Activated naive CD4-positive, alpha-beta T cell treated with anti-CD3 and anti-CD28 coated beads, Interleukin-2, amount 10 ng/mL, durations not matched to agents 7 days and 5 days (primary cell): ENCODE measurements at regions not wholly inside any gene's neighbourhood (a gene's known extent, or its start where the extent isn't known, plus 50 kb on each side); places are given as distances from the start of the nearest gene placed in this dataset.
"Not testable (repeated sequence)": the region's sequence is repeated elsewhere in the genome, so short reads cannot be mapped to it uniquely, and the experiment has no call there.

Source experiments
- CTCF ChIA-PET: fragments of 350-600 bp; sonication (Branson Sonifier 250); formaldehyde crosslinking; loops from one replicate; lab custom pipeline; 2021; ENCODE audit warnings: antibody characterized with exemption; lab: Charles Lee
- DNase-seq: peaks from one replicate; pipeline ENCODE4 v3.0.0-alpha.2; 2020
- H3K27ac Mint-ChIP-seq: one replicate; pipeline ENCODE4 v1.8.0; 2021; ENCODE audit warnings: mild to moderate bottlenecking, moderate library complexity, mixed read lengths
- H3K27me3 Mint-ChIP-seq: one replicate; pipeline ENCODE4 v1.8.0; 2021; ENCODE audit warnings: mild to moderate bottlenecking, mixed read lengths
- H3K36me3 Mint-ChIP-seq: one replicate; pipeline ENCODE4 v1.8.0; 2021; ENCODE audit warnings: mixed read lengths
- H3K4me1 Mint-ChIP-seq: one replicate; pipeline ENCODE4 v1.8.0; 2021; ENCODE audit warnings: mixed read lengths
- H3K4me3 Mint-ChIP-seq: one replicate; pipeline ENCODE4 v1.8.0; 2021; ENCODE audit warnings: mild to moderate bottlenecking, moderate library complexity, mixed read lengths
- H3K9me3 Mint-ChIP-seq: one replicate; pipeline ENCODE4 v1.8.0; 2021; ENCODE audit warnings: mixed read lengths

GRCh38 chrX:33852146-33852545, 280.0 kb downstream of the FAM47A start:
- not testable (repeated sequence) for DNase-seq, H3K27ac Mint-ChIP-seq, H3K4me1 Mint-ChIP-seq, H3K4me3 Mint-ChIP-seq, H3K27me3 Mint-ChIP-seq, H3K36me3 Mint-ChIP-seq, H3K9me3 Mint-ChIP-seq
- CTCF ChIA-PET, result interaction anchor here (0.6 kb wide), 1 partner anchor 738 kb away, joined by 3 read pairs; no protein-coding TSS in a partner anchor

DNA sequence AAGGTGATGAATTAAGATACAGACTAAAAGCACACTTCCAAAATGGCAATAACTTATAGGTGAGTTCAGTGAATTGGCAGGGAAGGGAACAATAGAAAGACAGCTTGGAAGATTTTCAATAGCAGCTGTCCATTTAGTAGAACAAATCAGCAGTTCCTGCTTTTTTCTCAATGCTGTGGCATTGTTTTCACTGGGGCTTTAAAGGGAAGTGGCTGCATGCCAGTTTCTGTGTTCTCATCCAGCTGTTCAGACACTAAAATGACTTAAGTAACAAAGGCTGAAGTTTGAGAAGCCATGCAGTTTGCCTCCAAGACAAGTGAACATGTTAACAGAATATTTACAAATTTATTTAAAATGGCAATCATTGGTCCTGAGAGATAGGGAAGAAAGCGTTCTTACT, 291.9 kb downstream of the FAM47A start:
- CTCF ChIA-PET, result no interaction called here
- DNase-seq, result no peak
- no peaks in the 10 kb centered on the region for H3K27me3 Mint-ChIP-seq
- H3K4me3 Mint-ChIP-seq, result no peak overlapping the region
- no peaks in the 10 kb centered on the region for H3K4me1 Mint-ChIP-seq
- no peak overlapping the region for H3K27ac Mint-ChIP-seq
- H3K9me3 Mint-ChIP-seq, result no peaks in the 10 kb centered on the region
- H3K36me3 Mint-ChIP-seq, result no peaks in the 10 kb centered on the region

DNA sequence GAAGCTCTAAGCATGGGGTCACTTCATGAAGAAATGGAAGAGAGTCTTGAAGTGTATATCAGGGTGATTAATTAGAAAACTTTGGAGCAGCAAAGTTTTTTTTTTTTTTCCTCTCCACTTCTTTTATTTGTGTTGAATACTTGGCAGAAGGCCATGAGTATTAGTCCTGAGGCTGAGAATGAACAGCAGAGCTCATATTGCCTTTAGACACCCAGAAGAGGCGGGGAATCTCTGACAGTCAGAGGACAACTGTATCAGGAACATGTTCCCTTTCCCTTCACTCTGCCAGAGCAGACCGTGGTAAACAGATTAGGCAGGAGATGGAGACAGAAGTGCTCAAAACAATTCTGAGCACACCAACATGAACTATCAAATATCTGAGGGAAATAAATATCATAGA, 300.9 kb downstream of the FAM47A start:
- Mint-ChIP-seq H3K27ac (no peak overlapping the region), H3K4me1 (no peaks in the 10 kb centered on the region), H3K4me3 (no peak overlapping the region), H3K9me3 (peaks cover 5% of the 10 kb centered on the region), H3K27me3 (no peaks in the 10 kb centered on the region), H3K36me3 (no peaks in the 10 kb centered on the region)
- DNase-seq, result no peak
- CTCF ChIA-PET, result no interaction called here

- Mint-ChIP-seq H3K27ac (no peak overlapping the region), H3K9me3 (no peaks in the 10 kb centered on the region), H3K4me3 (no peak overlapping the region), H3K4me1 (no peaks in the 10 kb centered on the region), H3K27me3 (no peaks in the 10 kb centered on the region), H3K36me3 (no peaks in the 10 kb centered on the region)
- CTCF ChIA-PET, result no interaction called here
- no peak for DNase-seq
Observed at GRCh38 chrX:33817266-33817665, 314.8 kb downstream of the FAM47A start.

DNA sequence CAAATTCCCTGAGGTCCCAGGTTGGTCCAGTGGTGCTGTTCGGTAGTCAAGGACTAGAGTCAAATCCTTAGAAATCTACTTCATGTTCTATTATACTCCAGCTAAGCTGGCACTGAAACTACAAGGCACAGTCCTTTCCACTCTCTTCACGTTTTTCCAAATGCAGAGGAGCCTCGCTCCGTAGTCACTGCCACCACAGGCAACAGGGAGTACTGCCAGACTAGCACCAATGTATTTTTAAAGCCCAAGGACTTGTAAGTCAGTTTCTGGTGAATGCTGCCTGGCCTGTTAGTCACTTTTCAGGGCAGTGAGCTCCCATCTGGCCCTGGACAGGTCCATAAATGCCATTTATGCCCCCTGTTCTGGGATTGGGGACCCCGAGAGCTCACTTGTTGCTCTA, 323.5 kb downstream of the FAM47A start:
- H3K4me1 Mint-ChIP-seq, result no peaks in the 10 kb centered on the region
- peaks cover 8% of the 10 kb centered on the region for H3K9me3 Mint-ChIP-seq
- DNase-seq, result no peak
- no peak overlapping the region for H3K4me3 Mint-ChIP-seq
- H3K27ac Mint-ChIP-seq, result no peak overlapping the region
- CTCF ChIA-PET, result no interaction called here
- H3K27me3 Mint-ChIP-seq, result no peaks in the 10 kb centered on the region
- H3K36me3 Mint-ChIP-seq, result no peaks in the 10 kb centered on the region

- H3K4me1 Mint-ChIP-seq, result no peaks in the 10 kb centered on the region
- H3K27me3 Mint-ChIP-seq, result no peaks in the 10 kb centered on the region
- DNase-seq, result no peak
- H3K4me3 Mint-ChIP-seq, result no peak overlapping the region
- CTCF ChIA-PET, result no interaction called here
- H3K27ac Mint-ChIP-seq, result no peak overlapping the region
- H3K9me3 Mint-ChIP-seq, result no peaks in the 10 kb centered on the region
- no peaks in the 10 kb centered on the region for H3K36me3 Mint-ChIP-seq
Observed at GRCh38 chrX:33784548-33784947, 347.6 kb downstream of the FAM47A start.

DNA sequence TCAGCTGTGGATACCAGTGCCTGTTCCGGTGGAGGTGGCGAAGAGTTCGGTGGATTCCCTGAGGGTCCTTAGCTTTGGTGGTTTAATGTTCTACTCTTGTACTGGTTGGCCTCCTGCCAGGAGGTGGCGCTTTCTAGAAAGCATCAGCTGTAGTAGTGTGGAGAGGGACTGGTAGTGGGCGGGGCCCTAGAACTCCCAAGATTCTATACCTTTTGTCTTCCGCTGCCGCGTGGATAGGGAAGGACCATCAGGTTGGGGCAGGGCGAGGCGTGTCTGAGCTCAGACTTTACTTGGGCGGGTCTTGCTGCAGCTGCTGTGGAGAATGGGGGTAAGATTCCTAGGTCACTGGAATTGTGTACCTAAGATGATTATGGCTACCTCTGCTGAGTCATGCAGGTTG, 390.3 kb downstream of the FAM47A start:
- H3K27me3 Mint-ChIP-seq, result no peaks in the 10 kb centered on the region
- H3K36me3 Mint-ChIP-seq, result no peaks in the 10 kb centered on the region
- H3K4me3 Mint-ChIP-seq, result no peak overlapping the region
- H3K27ac Mint-ChIP-seq, result no peak overlapping the region
- CTCF ChIA-PET, result no interaction called here
- H3K9me3 Mint-ChIP-seq, result peaks cover 16% of the 10 kb centered on the region
- no peak for DNase-seq
- H3K4me1 Mint-ChIP-seq, result no peaks in the 10 kb centered on the region

DNA sequence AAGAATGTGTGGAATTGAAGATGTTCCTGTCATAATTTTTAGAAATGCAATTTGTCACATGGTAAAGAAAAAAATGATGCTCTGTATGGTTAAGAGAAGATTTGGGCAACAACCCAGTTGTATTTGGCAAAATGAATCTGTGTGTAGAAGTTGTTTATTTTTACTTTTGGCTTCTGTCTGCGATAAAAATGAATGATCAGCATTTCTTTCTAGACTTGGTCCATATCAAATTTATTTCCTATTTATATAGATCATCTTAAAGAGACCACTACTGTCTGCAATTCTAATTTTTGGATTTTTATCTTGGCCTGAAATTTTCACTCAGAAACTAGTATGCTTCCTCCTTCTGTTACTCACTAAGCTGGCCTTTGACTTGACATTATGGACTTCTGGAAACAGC, 396.9 kb downstream of the FAM47A start:
- no peaks in the 10 kb centered on the region for H3K4me1 Mint-ChIP-seq
- peaks cover 11% of the 10 kb centered on the region for H3K9me3 Mint-ChIP-seq
- no peaks in the 10 kb centered on the region for H3K36me3 Mint-ChIP-seq
- CTCF ChIA-PET, result no interaction called here
- no peak for DNase-seq
- H3K4me3 Mint-ChIP-seq, result no peak overlapping the region
- no peaks in the 10 kb centered on the region for H3K27me3 Mint-ChIP-seq
- H3K27ac Mint-ChIP-seq, result no peak overlapping the region

GRCh38 chrX:33726281-33727160, 405.6 kb downstream of the FAM47A start:
- CTCF ChIA-PET, result no interaction called here
- no peaks in the 10 kb centered on the region for H3K4me1 Mint-ChIP-seq
- H3K27ac Mint-ChIP-seq, result no peak overlapping the region
- no peak for DNase-seq
- no peak overlapping the region for H3K4me3 Mint-ChIP-seq
- no peaks in the 10 kb centered on the region for H3K36me3 Mint-ChIP-seq
- H3K9me3 Mint-ChIP-seq, result no peaks in the 10 kb centered on the region
- no peaks in the 10 kb centered on the region for H3K27me3 Mint-ChIP-seq

DNA sequence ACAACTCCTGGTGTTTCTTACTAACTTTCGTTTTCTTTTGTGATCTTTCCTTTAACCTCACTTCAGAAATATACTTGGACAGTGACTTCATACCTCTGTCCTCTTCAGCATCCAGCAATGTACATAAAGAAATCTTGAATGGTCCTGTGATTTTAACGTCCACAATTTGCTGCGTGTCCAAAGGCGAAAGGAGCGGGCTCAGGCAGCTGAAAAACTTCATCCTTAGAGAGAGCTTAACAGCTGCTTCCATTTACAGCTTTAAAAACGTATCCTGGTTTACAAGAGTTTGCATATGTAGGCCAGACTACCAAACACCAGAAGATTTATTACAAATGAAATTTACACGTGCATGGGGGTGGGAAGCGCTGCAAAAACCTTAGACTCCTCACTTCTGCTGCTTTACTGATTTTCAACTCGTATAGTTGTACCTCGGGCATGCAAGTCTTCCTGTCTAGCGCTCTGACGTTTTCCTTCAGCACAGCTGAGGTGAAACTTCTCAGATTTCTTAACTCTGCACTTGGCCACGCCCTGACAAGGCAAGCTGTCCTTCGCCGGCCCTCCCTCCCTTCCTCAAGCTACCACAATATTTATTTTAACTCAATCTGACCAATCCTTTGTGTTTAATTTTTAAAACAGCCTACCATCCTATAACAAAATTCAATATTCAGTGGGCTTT, 406.4 kb downstream of the FAM47A start:
- Mint-ChIP-seq H3K4me1 (no peaks in the 10 kb centered on the region), H3K27ac (no peak overlapping the region), H3K9me3 (no peaks in the 10 kb centered on the region), H3K36me3 (no peaks in the 10 kb centered on the region), H3K27me3 (no peaks in the 10 kb centered on the region), H3K4me3 (no peak overlapping the region)
- CTCF ChIA-PET, result no interaction called here
- no peak for DNase-seq

DNA sequence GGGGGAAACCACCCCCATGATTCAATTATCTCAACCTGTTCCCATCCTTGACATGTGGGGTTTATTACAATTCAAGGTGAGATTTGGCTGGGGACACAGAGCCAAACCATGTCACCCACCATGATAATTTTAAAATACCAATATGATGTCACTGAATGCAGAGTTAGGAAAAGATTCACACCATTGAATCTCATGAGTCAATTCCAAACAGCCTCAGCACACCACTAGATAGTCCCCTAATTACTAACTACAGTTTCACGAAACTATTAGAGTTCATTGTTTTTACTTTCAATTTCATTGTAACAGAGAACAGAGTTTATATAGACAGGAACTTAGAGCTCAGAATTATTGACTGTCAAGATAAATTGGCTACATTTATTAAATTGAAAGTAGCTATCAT, 410.2 kb downstream of the FAM47A start:
- no peaks in the 10 kb centered on the region for H3K4me1 Mint-ChIP-seq
- no peak overlapping the region for H3K27ac Mint-ChIP-seq

DNA sequence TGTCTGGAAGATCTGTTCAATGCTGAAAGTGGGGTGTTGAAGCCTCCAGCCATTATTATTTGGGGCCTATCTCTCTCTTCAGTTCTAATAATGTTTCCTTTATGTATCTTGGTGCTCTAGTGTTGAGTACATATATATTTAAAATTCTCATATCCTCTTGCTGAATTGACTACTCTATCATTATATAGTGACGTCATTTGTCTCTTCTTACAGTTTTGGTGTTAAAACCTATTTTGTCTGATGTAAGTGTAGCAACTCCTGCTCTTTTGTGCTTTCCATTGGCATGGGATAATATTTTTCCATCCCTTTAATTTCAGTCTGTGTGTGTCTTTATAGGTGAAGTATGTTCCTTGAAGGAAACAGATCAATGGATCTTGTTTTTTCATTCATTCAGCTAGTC, 446.0 kb downstream of the FAM47A start:
- no peaks in the 10 kb centered on the region for H3K4me1 Mint-ChIP-seq
- H3K27me3 Mint-ChIP-seq, result no peaks in the 10 kb centered on the region
- CTCF ChIA-PET, result no interaction called here
- no peaks in the 10 kb centered on the region for H3K9me3 Mint-ChIP-seq
- no peaks in the 10 kb centered on the region for H3K36me3 Mint-ChIP-seq
- no peak for DNase-seq
- no peak overlapping the region for H3K4me3 Mint-ChIP-seq
- no peak overlapping the region for H3K27ac Mint-ChIP-seq

More for the DNA sequence above, 410.2 kb downstream of the FAM47A start:
- H3K4me3 Mint-ChIP-seq, result no peak overlapping the region
- no peak for DNase-seq
- no peaks in the 10 kb centered on the region for H3K36me3 Mint-ChIP-seq
- H3K9me3 Mint-ChIP-seq, result no peaks in the 10 kb centered on the region
- H3K27me3 Mint-ChIP-seq, result no peaks in the 10 kb centered on the region
- CTCF ChIA-PET, result no interaction called here
